HCT116 (cell line): ENCODE measurements at regions not wholly inside any gene's neighbourhood (a gene's known extent, or its start where the extent isn't known, plus 50 kb on each side); places are given as distances from the start of the nearest gene placed in this dataset.

ENCODE experiments used
- ATAC-seq: fragments of 200-7000 bp; cut with Tn5 transposase; 2 replicates; pipeline ENCODE4 v1.9.1; 2020; ENCODE audit warnings: mild to moderate bottlenecking, moderate library complexity
- BruUV-seq: library from RNA; stranded (reverse); fragments of 400-500 nt; replicated peaks from 2 replicates; lab custom pipeline; 2021; lab: Mats Ljungman, UMichigan
- CTCF ChIA-PET: fragments of 300-600 bp; sonication (Branson Sonifier 250); formaldehyde crosslinking; loops from one replicate; lab custom pipeline; 2021; ENCODE audit warnings: antibody characterized with exemption; lab: Charles Lee
- POLR2A ChIA-PET: fragments of 300-600, 350-600 bp; sonication (Branson Sonifier 250); formaldehyde crosslinking; loops from one replicate; lab custom pipeline; 2021; ENCODE audit warnings: antibody characterized with exemption; lab: Charles Lee
- RAD21 ChIA-PET, 2 experiments: fragments of 300-600 bp; sonication (Branson Sonifier 250); formaldehyde crosslinking; loops; one replicate each; lab custom pipeline; 2023; ENCODE audit warnings: low total read pairs in 2 of 2; ENCODE audit not compliant: uncharacterized antibody in 2 of 2, unreplicated experiment in 2 of 2, low non-redundant PET in 1 of 2; lab: Charles Lee
- DNase-seq: peaks from one replicate; pipeline ENCODE4 v3.0.0-alpha.2; 2010; ENCODE audit warnings: low read depth, low spot score
- H2AFZ ChIP-seq: fragments of 200-600 bp; shearing (Covaris generic), sonication (generic); 2 replicates; pipeline ENCODE4 v1.6.1; 2017; ENCODE audit warnings: low read depth, mixed run types, mixed read lengths, antibody characterized with exemption, low read length; ENCODE audit not compliant: poor library complexity, severe bottlenecking
- H3K27ac ChIP-seq: 2 replicates; pipeline ENCODE4 v1.5.1; 2012; ENCODE audit warnings: low read depth, low read length
- H3K27me3 ChIP-seq: fragments of 200-600 bp; sonication (generic); 2 replicates; pipeline ENCODE4 v1.6.1; 2016; ENCODE audit warnings: mixed run types, low read length, mixed read lengths; ENCODE audit not compliant: insufficient read depth
- H3K36me3 ChIP-seq, 2 experiments: fragments of 200-500 bp in 1 of 2; fragments of 200-600 bp in 1 of 2; sonication (Bioruptor generic) in 1 of 2; sonication (generic) in 1 of 2; 2 replicates each; pipeline versions ENCODE4 v1.5.1 to v1.6.1; 2014 to 2016; ENCODE audit warnings: low read length in 2 of 2, inconsistent platforms in 1 of 2, mixed read lengths in 1 of 2, mixed run types in 1 of 2; ENCODE audit not compliant: insufficient read depth in 2 of 2, control insufficient read depth in 1 of 2
- H3K4me1 ChIP-seq, 2 experiments: fragments of 200-600 bp in 1 of 2; sonication (generic) in 1 of 2; 2 replicates each; pipeline versions ENCODE4 v1.5.1 to v1.6.1; 2012 to 2017; ENCODE audit warnings: low read length in 2 of 2, inconsistent platforms in 1 of 2, mild to moderate bottlenecking in 1 of 2, mixed read lengths in 1 of 2, mixed run types in 1 of 2, moderate library complexity in 1 of 2; ENCODE audit not compliant: insufficient read depth in 2 of 2, control insufficient read depth in 1 of 2
- H3K4me2 ChIP-seq: fragments of 200-600 bp; sonication (generic); 2 replicates; pipeline ENCODE4 v1.6.1; 2017; ENCODE audit warnings: mixed run types, low read length, mixed read lengths
- H3K4me3 ChIP-seq, 2 experiments: fragments of 200-600 bp in 1 of 2; sonication (generic) in 1 of 2; replicated peaks in 1 of 2; 2 replicates each; pipeline ENCODE4 v1.5.1; 2011 to 2016; ENCODE audit warnings: low read length in 2 of 2, control low read depth in 1 of 2, low read depth in 1 of 2, mild to moderate bottlenecking in 1 of 2, mixed read lengths in 1 of 2, mixed run types in 1 of 2
- H3K79me2 ChIP-seq: fragments of 200-600 bp; sonication (generic); 2 replicates; pipeline ENCODE4 v1.6.1; 2017; ENCODE audit warnings: mild to moderate bottlenecking, mixed run types, low read length, moderate library complexity, mixed read lengths; ENCODE audit not compliant: insufficient read depth
- H3K9ac ChIP-seq: fragments of 200-600 bp; sonication (generic); 2 replicates; pipeline ENCODE4 v1.6.1; 2016; ENCODE audit warnings: low read length, mixed read lengths
- H3K9me2 ChIP-seq: fragments of 200-600 bp; sonication (generic), shearing (Covaris generic); 2 replicates; pipeline ENCODE4 v1.6.1; 2017; ENCODE audit warnings: mixed run types, mild to moderate bottlenecking, moderate library complexity; ENCODE audit not compliant: insufficient read depth
- H3K9me3 ChIP-seq, 2 experiments: fragments of 200-500 bp in 1 of 2; fragments of 200-600 bp in 1 of 2; sonication (Bioruptor generic) in 1 of 2; sonication (generic) in 1 of 2; 2 replicates each; pipeline ENCODE4 v1.6.1; 2014 to 2017; ENCODE audit warnings: low read length in 2 of 2, mixed read lengths in 2 of 2, inconsistent platforms in 1 of 2, low read depth in 1 of 2, mild to moderate bottlenecking in 1 of 2, mixed run types in 1 of 2, moderate library complexity in 1 of 2; ENCODE audit not compliant: control insufficient read depth in 1 of 2, insufficient read depth in 1 of 2
- H4K20me1 ChIP-seq: fragments of 200-600 bp; sonication (generic), shearing (Covaris generic); 2 replicates; pipeline ENCODE4 v1.6.1; 2017; ENCODE audit warnings: mixed run types, mild to moderate bottlenecking, moderate library complexity; ENCODE audit not compliant: insufficient read depth
- CBX3 ChIP-seq: IDR thresholded peaks from 2 replicates; pipeline ENCODE4 v1.6.1; 2012; ENCODE audit warnings: low read depth
- EGR1 ChIP-seq: IDR thresholded peaks from 2 replicates; pipeline ENCODE4 v1.6.1; 2012; ENCODE audit warnings: low read depth
- EZH2 ChIP-seq: fragments of 200-600 bp; sonication (generic); IDR thresholded peaks from 2 replicates; pipeline ENCODE4 v1.6.1; 2017; ENCODE audit warnings: antibody characterized with exemption, mixed run types
- EZH2phosphoT487 ChIP-seq: fragments of 200-600 bp; IDR thresholded peaks from 2 replicates; pipeline ENCODE4 v1.6.1; 2018; ENCODE audit warnings: antibody characterized with exemption, borderline replicate concordance
- FOSL1 ChIP-seq: IDR thresholded peaks from 2 replicates; pipeline ENCODE4 v1.6.1; 2012; ENCODE audit warnings: low read depth
- JUND ChIP-seq: IDR thresholded peaks from 2 replicates; pipeline ENCODE4 v1.6.1; 2012
- POLR2A ChIP-seq: IDR thresholded peaks from 2 replicates; pipeline ENCODE4 v1.7.0; 2011; ENCODE audit warnings: borderline replicate concordance; ENCODE audit not compliant: insufficient read depth, insufficient read length; ENCODE audit errors: extremely low read depth
- POLR2AphosphoS5 ChIP-seq: IDR thresholded peaks from 2 replicates; pipeline ENCODE4 v1.6.1; 2011; ENCODE audit warnings: mild to moderate bottlenecking, low read depth, low read length, moderate library complexity
- RAD21 ChIP-seq: IDR thresholded peaks from 2 replicates; pipeline ENCODE4 v1.6.1; 2012; ENCODE audit warnings: low read depth, mild to moderate bottlenecking
- SIN3A ChIP-seq: IDR thresholded peaks from 2 replicates; pipeline ENCODE4 v1.6.1; 2012; ENCODE audit warnings: low read depth
- SP1 ChIP-seq: IDR thresholded peaks from 2 replicates; pipeline ENCODE4 v1.6.1; 2012; ENCODE audit warnings: low read depth
- SRF ChIP-seq: IDR thresholded peaks from 2 replicates; pipeline ENCODE4 v1.6.1; 2012; ENCODE audit warnings: low read depth
- TCF7L2 ChIP-seq: IDR thresholded peaks from 2 replicates; pipeline ENCODE4 v1.7.0; 2011; ENCODE audit warnings: borderline replicate concordance, inconsistent platforms; ENCODE audit not compliant: insufficient read depth, insufficient read length; ENCODE audit errors: extremely low read depth
- YY1 ChIP-seq: IDR thresholded peaks from 2 replicates; pipeline ENCODE4 v1.6.1; 2011; ENCODE audit warnings: low read length, low read depth, moderate library complexity, mild to moderate bottlenecking; ENCODE audit not compliant: insufficient replicate concordance; ENCODE audit errors: extremely low read depth
- ZNF274 ChIP-seq: fragments of 200-500 bp; sonication (Bioruptor generic); IDR thresholded peaks from 2 replicates; pipeline ENCODE4 v1.6.1; 2014; ENCODE audit warnings: mild to moderate bottlenecking, low read depth, low read length, inconsistent platforms
- intact Hi-C: fragments of 100-400 bp; cut with micrococcal nuclease; formaldehyde crosslinking; loops from 2 replicates; pipeline ENCODE4 v1.10.0; 2022
- TF ChIP-seq, protein P1 (sequence below): IDR thresholded peaks from 2 replicates; pipeline ENCODE4 v1.6.1; 2011; ENCODE audit warnings: mild to moderate bottlenecking, low read length, moderate library complexity; ENCODE audit not compliant: insufficient replicate concordance; ENCODE audit errors: extremely low read depth
- TF ChIP-seq, protein P2 (sequence below), 3 experiments: fragments of 200-600 bp in 1 of 3; sonication (generic) in 1 of 3; IDR thresholded peaks in 2 of 3; conservative IDR thresholded peaks in 1 of 3; 2 replicates each; pipeline ENCODE4 v1.5.1; 2012 to 2017; ENCODE audit warnings: low read depth in 2 of 3, low read length in 2 of 3, antibody characterized with exemption in 1 of 3, borderline replicate concordance in 1 of 3, control low read depth in 1 of 3, mild to moderate bottlenecking in 1 of 3, mixed read lengths in 1 of 3, mixed run types in 1 of 3, moderate library complexity in 1 of 3; ENCODE audit not compliant: insufficient read depth in 1 of 3
- TF ChIP-seq, protein P3 (sequence below): IDR thresholded peaks from 2 replicates; pipeline ENCODE4 v1.6.1; 2012; ENCODE audit warnings: low read depth
- TF ChIP-seq, protein P4 (sequence below): IDR thresholded peaks from 2 replicates; pipeline ENCODE4 v1.6.1; 2012

DNA sequence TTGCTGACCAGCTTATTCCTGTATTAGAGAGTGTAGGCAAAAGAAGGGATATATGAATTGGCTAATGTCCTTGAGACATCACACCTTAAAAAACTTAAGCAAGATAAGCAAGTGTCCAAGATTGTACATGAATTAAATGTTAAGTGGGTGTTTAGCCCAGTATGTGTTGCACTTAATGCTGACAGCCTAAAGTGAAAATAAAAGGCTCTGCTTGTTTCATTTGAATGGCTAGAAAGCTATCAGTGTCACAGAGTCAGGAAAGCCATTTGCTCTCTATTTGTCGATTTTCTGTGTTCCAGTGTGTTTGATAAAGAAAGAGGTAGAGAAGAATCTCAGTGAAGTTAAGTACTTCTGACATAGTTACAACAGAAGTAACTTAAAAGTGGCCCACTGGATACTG lies 744.9 kb downstream of the ANKRD7 start:
- H4K20me1 ChIP-seq: no peaks in the 10 kb centered on the region
- DNase-seq (no peak), ATAC-seq (no peak)
- BruUV-seq: no TSS peak
- H3K4me3 ChIP-seq: no peak overlapping the region
- H3K4me1 ChIP-seq: no peaks in the 10 kb centered on the region
- H3K4me2 ChIP-seq: no peak overlapping the region
- H3K36me3 ChIP-seq: no peaks in the 10 kb centered on the region
- H3K9me3 ChIP-seq: no peaks in the 10 kb centered on the region
- CTCF ChIA-PET: no interaction called here
- H3K9me2 ChIP-seq: peaks cover 5% of the 10 kb centered on the region; the same call in 1 of the 2 replicates
- POLR2A ChIA-PET: no interaction called here
- intact Hi-C loops: no loop called here
- no peaks in the 10 kb centered on the region for H3K27me3 ChIP-seq
- TF ChIP-seq, protein P1, sequence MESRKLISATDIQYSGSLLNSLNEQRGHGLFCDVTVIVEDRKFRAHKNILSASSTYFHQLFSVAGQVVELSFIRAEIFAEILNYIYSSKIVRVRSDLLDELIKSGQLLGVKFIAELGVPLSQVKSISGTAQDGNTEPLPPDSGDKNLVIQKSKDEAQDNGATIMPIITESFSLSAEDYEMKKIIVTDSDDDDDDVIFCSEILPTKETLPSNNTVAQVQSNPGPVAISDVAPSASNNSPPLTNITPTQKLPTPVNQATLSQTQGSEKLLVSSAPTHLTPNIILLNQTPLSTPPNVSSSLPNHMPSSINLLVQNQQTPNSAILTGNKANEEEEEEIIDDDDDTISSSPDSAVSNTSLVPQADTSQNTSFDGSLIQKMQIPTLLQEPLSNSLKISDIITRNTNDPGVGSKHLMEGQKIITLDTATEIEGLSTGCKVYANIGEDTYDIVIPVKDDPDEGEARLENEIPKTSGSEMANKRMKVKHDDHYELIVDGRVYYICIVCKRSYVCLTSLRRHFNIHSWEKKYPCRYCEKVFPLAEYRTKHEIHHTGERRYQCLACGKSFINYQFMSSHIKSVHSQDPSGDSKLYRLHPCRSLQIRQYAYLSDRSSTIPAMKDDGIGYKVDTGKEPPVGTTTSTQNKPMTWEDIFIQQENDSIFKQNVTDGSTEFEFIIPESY: no peak
- TF ChIP-seq FOSL1 (no peak), EZH2 (no peak), SP1 (no peak), SRF (no peak), SIN3A (no peak), CBX3 (no peak), POLR2AphosphoS5 (no peak), JUND (no peak), EGR1 (no peak), TCF7L2 (no peak), ZNF274 (no peak), EZH2phosphoT487 (no peak), RAD21 (no peak), YY1 (no peak), POLR2A (no peak)
- TF ChIP-seq, protein P2, sequence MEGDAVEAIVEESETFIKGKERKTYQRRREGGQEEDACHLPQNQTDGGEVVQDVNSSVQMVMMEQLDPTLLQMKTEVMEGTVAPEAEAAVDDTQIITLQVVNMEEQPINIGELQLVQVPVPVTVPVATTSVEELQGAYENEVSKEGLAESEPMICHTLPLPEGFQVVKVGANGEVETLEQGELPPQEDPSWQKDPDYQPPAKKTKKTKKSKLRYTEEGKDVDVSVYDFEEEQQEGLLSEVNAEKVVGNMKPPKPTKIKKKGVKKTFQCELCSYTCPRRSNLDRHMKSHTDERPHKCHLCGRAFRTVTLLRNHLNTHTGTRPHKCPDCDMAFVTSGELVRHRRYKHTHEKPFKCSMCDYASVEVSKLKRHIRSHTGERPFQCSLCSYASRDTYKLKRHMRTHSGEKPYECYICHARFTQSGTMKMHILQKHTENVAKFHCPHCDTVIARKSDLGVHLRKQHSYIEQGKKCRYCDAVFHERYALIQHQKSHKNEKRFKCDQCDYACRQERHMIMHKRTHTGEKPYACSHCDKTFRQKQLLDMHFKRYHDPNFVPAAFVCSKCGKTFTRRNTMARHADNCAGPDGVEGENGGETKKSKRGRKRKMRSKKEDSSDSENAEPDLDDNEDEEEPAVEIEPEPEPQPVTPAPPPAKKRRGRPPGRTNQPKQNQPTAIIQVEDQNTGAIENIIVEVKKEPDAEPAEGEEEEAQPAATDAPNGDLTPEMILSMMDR (IDR thresholded peaks at IDR 0.05 in 2 of 3, conservative IDR thresholded peaks at IDR 0.05 in 1 of 3; ENCODE audit: borderline replicate concordance in 1 of 3, insufficient read depth in 1 of 3, low read depth in 2 of 3, low read length in 2 of 3): no peak
- TF ChIP-seq, protein P3, sequence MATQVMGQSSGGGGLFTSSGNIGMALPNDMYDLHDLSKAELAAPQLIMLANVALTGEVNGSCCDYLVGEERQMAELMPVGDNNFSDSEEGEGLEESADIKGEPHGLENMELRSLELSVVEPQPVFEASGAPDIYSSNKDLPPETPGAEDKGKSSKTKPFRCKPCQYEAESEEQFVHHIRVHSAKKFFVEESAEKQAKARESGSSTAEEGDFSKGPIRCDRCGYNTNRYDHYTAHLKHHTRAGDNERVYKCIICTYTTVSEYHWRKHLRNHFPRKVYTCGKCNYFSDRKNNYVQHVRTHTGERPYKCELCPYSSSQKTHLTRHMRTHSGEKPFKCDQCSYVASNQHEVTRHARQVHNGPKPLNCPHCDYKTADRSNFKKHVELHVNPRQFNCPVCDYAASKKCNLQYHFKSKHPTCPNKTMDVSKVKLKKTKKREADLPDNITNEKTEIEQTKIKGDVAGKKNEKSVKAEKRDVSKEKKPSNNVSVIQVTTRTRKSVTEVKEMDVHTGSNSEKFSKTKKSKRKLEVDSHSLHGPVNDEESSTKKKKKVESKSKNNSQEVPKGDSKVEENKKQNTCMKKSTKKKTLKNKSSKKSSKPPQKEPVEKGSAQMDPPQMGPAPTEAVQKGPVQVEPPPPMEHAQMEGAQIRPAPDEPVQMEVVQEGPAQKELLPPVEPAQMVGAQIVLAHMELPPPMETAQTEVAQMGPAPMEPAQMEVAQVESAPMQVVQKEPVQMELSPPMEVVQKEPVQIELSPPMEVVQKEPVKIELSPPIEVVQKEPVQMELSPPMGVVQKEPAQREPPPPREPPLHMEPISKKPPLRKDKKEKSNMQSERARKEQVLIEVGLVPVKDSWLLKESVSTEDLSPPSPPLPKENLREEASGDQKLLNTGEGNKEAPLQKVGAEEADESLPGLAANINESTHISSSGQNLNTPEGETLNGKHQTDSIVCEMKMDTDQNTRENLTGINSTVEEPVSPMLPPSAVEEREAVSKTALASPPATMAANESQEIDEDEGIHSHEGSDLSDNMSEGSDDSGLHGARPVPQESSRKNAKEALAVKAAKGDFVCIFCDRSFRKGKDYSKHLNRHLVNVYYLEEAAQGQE: no peak
- TF ChIP-seq, protein P4, sequence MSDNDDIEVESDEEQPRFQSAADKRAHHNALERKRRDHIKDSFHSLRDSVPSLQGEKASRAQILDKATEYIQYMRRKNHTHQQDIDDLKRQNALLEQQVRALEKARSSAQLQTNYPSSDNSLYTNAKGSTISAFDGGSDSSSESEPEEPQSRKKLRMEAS: no peak
- no peak overlapping the region for H3K9ac ChIP-seq
- no peaks in the 10 kb centered on the region for H3K79me2 ChIP-seq
- no peak overlapping the region for H2AFZ ChIP-seq
- RAD21 ChIA-PET: no interaction called here
- H3K27ac ChIP-seq: no peak overlapping the region
